ENCODE measurements at regions not wholly inside any gene's neighbourhood (a gene's known extent, or its start where the extent isn't known, plus 50 kb on each side); places are given as distances from the start of the nearest gene placed in this dataset.

GRCh38 chr10:129345763-129346162 is 121.3 kb upstream of the MGMT start:
- H3K4me3 ChIP-seq (ENCODE audit: low read depth, low read length) = no peak overlapping the region
- no peak for DNase-seq (ENCODE audit: low read depth)
- TF ChIP-seq CTCF (conservative IDR thresholded peaks at IDR 0.05; ENCODE audit: low read depth, low read length) = no peak

- H3K4me3 ChIP-seq (ENCODE audit: low read depth, low read length) = no peak overlapping the region
- TF ChIP-seq CTCF (conservative IDR thresholded peaks at IDR 0.05; ENCODE audit: low read depth, low read length) = no peak
- DNase-seq (ENCODE audit: low read depth) = no peak
Measured at GRCh38 chr10:129350690-129351089, 116.4 kb upstream of the MGMT start.

- TF ChIP-seq CTCF (conservative IDR thresholded peaks at IDR 0.05; ENCODE audit: low read depth, low read length) = no peak
- DNase-seq (ENCODE audit: low read depth) = no peak
- no peak overlapping the region for H3K4me3 ChIP-seq (ENCODE audit: low read depth, low read length)
Measured at GRCh38 chr10:129353101-129353500, 113.9 kb upstream of the MGMT start.

- no peak for TF ChIP-seq CTCF (conservative IDR thresholded peaks at IDR 0.05; ENCODE audit: low read depth, low read length)
- DNase-seq (ENCODE audit: low read depth) = no peak
- H3K4me3 ChIP-seq (ENCODE audit: low read depth, low read length) = no peak overlapping the region
Measured at GRCh38 chr10:129360046-129360445, 107.0 kb upstream of the MGMT start.

GRCh38 chr10:129361676-129362376 is 105.2 kb upstream of the MGMT start:
- no peak for DNase-seq (ENCODE audit: low read depth)
- TF ChIP-seq CTCF (conservative IDR thresholded peaks at IDR 0.05; ENCODE audit: low read depth, low read length) = no peak
- H3K4me3 ChIP-seq (ENCODE audit: low read depth, low read length) = no peak overlapping the region

GRCh38 chr10:129364949-129365348 is 102.1 kb upstream of the MGMT start:
- TF ChIP-seq CTCF (conservative IDR thresholded peaks at IDR 0.05; ENCODE audit: low read depth, low read length) = no peak
- DNase-seq (ENCODE audit: low read depth) = no peak
- H3K4me3 ChIP-seq (ENCODE audit: low read depth, low read length) = no peak overlapping the region

GRCh38 chr10:129365767-129366402 is 101.2 kb upstream of the MGMT start:
- no peak overlapping the region for H3K4me3 ChIP-seq (ENCODE audit: low read depth, low read length)
- TF ChIP-seq CTCF (conservative IDR thresholded peaks at IDR 0.05; ENCODE audit: low read depth, low read length) = no peak
- DNase-seq (ENCODE audit: low read depth) = no peak
